HG02884 (cell line): ENCODE measurements at regions not wholly inside any gene's neighbourhood (a gene's known extent, or its start where the extent isn't known, plus 50 kb on each side); places are given as distances from the start of the nearest gene placed in this dataset.
"Not testable (repeated sequence)": the region's sequence is repeated elsewhere in the genome, so short reads cannot be mapped to it uniquely, and the experiment has no call there.

ENCODE experiments used
- ATAC-seq: cut with Tn5 transposase; IDR thresholded peaks from one replicate; pipeline ENCODE4 v1.9.1; 2021; ENCODE audit warnings: mild to moderate bottlenecking, moderate library complexity; ENCODE audit not compliant: unreplicated experiment

GRCh38 chr1:4166713-4167112 lies 266.6 kb upstream of the C1orf174 start:
- ATAC-seq: no peak

- no peak for ATAC-seq
Observed at GRCh38 chr1:4169991-4170390, 269.9 kb upstream of the C1orf174 start.

GRCh38 chr1:4170548-4171340 lies 270.7 kb upstream of the C1orf174 start:
- no peak for ATAC-seq

DNA sequence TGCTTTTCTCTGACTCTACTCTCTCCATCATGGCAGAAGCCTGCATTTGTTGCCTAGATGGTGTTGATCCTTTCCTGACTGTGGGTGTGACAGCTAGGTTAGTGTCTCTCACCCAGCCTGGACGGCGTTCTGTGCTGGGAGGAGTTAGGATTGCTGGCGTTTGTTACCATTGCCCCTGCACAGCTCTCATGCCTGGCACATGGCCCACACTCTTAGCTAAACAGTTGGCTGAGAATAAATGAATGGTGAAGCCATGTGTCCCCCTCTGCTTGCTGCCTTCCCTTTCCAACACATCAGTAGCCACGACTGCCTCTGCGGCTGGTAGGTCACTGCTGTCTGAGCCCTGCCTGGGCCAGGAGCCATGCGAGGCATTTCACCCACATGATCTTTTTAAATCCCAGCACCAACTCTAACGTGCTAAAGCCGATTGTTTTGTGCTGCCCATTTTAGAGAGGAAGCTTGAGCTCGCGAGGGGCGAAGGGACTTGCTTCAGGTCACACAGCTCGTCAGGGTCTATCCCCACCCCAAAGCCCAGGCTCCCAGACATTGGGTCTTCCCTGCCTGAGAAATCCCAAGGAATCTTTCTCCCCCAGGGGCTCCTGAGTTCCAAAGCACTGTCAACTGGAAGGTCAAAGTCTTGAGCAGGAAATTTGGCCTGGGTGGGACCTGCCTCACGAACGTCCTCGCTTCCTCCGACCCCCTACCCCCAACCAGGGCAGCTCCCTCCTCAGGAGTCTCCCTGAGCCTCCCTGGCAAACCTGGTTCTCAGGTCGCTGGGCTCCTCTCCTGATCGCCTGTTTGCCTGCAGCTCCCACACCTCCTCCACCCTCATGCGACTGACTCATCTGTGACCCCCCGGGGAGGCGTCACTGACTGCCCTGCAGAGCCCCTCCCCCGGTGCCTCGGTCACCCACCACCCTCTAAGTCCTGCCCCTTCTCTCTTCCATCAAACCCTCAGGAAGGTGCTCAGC lies 271.7 kb upstream of the C1orf174 start:
- no peak for ATAC-seq

- no peak for ATAC-seq
Observed at GRCh38 chr1:4172644-4173599, 272.9 kb upstream of the C1orf174 start.

DNA sequence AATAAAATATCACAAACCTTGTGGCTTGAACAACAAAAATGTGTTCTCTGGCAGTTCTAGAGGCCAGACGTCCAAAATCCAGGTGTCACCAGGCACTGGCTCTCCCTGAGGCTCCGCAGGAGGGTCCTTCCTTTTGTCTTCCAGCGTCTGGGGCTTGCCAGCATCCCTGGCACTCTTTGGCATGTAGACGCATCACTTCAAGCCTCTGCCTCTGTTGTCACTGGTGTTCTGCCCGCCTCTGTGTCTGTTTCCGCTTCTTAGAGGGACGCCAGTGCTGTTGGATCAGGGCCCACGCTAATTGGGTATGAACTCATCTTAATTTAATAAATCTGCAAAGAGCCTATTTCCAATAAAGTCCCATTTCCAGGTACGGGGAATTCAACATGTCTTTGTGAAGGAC lies 273.7 kb upstream of the C1orf174 start:
- ATAC-seq: no peak

GRCh38 chr1:4174291-4175200 lies 274.5 kb upstream of the C1orf174 start:
- no peak for ATAC-seq

DNA sequence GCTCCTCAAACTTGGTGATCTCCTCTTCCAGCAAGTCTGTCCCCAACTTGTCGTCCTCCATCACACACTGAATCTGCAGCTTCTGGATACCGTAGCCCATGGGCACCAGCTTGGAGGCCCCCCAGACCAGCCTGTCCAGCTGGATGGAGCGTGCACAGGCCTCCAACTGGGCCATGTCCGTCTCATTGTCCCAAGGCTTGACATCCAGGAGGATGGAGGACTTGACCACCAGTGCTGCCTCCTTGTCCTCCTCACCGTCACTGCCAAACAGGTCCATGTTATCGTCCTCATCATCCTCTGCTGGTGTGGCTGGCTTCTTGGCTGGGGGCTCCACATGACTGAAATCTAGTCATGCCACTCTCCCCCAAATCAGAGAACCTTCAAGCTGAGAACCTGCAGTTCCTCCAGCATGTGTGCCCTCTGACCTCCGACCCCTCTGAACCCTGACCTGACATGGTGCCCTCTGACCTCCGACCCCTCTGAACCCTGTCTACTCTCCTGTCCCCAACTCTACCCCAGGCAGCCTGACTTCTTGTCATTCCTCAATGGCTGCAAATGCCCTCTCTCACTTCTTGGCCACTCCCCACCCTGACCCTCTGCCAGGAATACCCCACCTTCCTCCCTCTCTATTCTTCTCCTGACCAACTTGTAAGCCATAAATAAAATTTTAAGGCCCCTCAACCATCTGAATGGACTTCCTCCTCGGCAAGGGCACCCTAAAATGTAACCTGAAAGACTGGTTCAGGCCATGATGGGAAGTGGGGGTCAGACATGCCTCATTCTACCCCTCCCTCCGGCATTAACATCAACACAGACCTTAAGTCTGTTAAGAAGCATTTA lies 275.7 kb upstream of the C1orf174 start:
- ATAC-seq: no peak

DNA sequence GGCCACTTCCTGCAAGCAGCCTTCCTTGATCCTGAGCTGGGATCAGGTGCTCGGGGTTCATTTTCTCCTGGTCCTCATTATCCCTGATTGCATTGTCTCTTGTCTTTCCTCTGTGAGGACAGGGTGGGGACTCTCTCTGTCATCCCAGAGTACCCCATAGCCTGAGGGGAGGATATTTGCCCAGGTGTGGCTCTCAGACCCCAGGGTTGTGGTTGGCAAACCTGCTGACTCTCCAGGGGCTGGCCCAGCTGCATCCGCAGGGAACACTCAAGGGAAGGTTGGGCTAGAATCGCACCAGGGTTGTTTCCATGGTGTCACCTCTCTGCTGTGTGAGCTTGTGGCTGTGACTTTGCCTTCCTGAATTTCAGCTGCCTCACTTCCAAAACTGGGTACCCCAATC lies 276.8 kb upstream of the C1orf174 start:
- no peak for ATAC-seq

- ATAC-seq: no peak
Observed at GRCh38 chr1:4177425-4178150, 277.5 kb upstream of the C1orf174 start.

DNA sequence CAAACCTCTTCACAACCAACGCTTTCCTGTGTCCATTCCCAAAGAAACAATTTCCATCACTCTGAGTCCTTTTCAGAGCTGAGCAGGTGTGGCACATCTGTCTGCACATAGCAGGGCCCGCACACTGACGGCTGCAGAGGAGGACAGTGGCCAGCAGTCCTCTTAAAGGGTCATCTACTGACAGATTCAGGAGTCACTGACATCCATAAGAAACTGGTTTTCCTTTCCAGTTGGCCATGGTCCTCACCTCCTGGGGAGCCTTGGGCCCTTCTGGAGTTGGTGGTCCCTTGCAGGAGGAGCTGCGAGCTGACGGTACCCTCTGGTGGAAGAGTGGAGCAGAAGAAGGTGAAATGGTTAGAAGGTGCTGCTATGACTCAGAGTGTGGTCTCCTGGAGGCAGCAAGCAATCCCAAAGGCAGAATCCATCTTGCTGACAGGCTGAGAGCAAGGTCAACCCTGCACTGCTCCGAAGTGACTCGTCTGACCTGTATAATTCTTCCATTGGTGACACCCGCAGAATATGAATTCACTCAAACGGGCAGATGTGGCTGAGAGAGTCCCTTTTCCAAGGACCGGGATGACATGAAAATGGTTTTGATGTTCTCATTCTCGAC lies 278.5 kb upstream of the C1orf174 start:
- ATAC-seq: no peak

- no peak for ATAC-seq
Observed at GRCh38 chr1:4179914-4180735, 280.1 kb upstream of the C1orf174 start.

- not testable (repeated sequence) for ATAC-seq
Observed at GRCh38 chr1:4186486-4186885, 286.4 kb upstream of the C1orf174 start.

DNA sequence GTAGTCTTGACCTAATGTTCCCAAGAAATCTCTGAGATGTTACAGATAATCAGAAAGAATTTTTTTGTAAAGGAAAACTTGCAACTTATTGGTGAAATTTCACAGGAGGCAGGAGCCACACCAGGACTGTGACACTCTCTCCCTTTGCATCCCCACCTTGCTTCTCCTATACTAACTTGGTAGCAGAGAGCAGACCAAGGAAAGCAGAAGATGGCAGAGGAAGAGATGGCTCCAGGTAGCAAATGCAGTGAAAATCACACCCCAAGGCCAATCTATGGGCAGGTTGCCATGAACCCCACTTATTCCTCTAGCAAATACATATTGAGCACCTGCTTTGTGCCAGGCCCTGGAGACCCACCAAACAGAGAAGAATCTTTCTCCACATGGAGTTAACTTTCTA lies 303.4 kb upstream of the C1orf174 start:
- ATAC-seq: no peak

DNA sequence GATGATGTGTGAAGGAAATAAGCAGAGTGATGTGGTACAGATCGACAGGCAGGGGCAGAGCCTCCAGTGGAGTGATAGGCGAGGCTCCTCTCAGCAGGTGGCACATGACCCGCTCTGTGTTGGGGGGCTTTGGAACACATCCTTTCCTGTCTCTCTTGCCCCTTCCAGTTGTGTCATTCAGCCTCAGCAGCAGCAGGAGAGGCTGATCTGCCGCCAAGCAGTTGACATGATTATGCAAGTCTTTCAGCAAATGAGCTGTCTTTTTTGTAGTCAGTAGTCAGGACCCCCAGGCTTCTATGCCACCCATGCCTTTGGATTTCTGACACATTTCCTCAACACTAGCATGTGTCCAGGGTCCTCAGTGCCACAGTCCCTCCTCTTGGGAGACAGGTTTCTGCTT lies 307.1 kb upstream of the C1orf174 start:
- ATAC-seq: no peak

DNA sequence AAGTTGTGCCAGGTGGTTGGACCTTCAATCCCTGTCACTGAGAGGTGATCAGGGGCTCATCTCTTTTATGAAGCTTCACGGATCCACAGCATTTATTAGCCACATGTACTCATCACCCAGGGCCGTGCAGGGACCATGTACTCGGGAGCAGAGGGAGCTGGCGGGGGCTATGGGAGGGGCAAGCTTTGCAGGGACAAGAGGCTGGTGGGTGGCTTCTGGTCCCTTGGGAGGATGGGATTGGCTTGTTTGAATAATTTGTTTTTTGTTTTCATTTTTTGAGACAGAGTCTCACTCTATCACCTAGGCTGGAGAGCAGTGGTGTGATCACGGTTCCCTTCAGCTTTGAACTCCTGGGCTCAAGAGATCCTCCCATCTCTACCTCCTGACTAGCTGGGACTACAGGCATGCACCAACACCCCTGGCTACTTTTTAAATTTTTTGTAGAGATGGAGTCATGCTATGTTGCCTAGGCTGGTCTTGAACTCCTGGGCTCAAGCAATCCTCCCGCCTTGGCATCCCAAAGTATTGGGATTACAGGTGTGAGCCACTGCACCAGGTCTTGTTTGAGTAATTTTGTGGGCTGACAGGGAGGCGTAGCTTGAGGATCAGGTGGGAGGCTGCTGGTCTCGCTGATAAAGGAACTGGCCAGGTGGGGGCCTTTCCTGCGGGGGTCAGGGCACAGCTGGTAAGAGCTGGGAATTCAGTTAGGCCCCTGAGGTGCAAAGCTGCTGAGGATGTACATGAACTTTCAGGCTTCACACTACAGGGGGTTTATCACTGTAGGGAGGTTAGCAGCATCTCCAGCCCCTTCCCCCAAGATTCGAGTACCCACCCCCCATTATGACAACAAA lies 308.0 kb upstream of the C1orf174 start:
- no peak for ATAC-seq
